ENCODE measurements at regions not wholly inside any gene's neighbourhood (a gene's known extent, or its start where the extent isn't known, plus 50 kb on each side); places are given as distances from the start of the nearest gene placed in this dataset.
"Not testable (repeated sequence)": the region's sequence is repeated elsewhere in the genome, so short reads cannot be mapped to it uniquely, and the experiment has no call there.

DNA sequence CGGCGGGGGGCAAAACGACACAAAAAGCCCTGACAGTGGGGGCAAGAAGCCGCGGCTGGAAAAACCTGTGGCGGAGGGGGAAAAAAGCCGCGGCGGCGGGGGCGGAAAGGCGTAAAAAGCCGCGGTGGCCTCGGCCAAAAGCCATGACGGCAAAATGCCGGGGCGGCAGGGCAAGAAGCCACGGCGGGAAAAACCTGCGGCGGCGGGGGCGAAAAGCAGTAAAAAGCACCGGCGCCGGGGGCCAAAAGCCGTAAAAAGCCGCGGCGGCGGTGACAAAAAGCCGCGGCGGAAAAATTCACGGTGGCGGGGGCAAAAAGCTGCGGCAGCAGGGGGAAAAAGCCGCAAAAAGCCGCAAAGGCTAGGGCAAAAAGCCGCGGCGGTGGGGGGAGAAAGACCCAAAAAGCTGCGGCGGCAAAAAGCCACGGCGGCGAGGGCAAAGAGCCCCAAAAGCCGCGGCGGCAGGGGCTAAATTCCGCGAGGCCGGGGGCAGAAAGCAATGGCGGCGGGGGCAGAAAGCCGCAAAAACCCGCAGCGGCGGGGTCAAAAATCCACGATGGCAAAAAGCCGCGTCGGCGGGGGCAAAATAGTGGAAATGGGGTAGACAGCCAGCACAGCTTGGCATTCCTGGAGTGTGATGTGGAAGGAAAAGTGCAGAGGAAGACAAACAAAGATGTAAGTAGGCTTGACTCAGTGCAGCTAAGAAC is 167.5 kb upstream of the TP53TG3D start:
- H2AFZ ChIP-seq (ENCODE audit: low read depth, low read length); BruUV-seq (replicated peaks): not testable (repeated sequence)

DNA sequence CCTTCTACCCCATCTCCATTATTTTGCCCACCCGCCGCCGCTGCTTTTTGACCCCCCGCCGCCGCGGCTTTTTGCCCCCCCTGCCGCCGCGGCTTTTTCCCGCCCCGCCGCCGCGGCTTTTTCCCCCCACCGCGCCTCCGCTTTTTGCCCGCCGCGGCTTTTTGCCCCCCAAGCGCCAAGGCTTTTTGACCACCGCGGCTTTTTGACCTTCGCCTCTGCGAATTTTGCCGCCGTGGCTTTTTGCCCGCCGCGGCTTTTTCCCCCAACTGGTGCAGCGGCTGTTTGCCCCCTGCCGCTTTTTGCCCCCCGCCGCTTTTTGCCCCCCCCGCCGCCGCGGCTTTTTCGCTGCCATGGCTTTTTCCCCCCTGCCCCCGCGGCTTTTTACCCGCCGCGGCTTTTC is 137.5 kb upstream of the TP53TG3D start:
- FAIRE-seq; H3K9me3 ChIP-seq (replicated peaks; ENCODE audit: control insufficient read depth, insufficient read depth, low read length); BruUV-seq (replicated peaks); H3K9ac ChIP-seq (replicated peaks; ENCODE audit: extremely low read depth, insufficient read depth, low read length); H3K4me1 ChIP-seq (ENCODE audit: control insufficient read depth, extremely low read depth, insufficient read depth, low read length); H3K79me2 ChIP-seq (ENCODE audit: control insufficient read depth, insufficient read depth, low read length); H3K27me3 ChIP-seq (ENCODE audit: control insufficient read depth in 2 of 2, insufficient read depth in 2 of 2, low read length in 2 of 2); DNase-seq (ENCODE audit: low read depth, low spot score); dilution Hi-C loops (cut with MboI; ENCODE audit: extremely low pct_ligation_motif_present, low sequenced_read_pairs); H3K4me2 ChIP-seq (ENCODE audit: insufficient read depth, low read length); intact Hi-C loops (cut with micrococcal nuclease); H3K9me1 ChIP-seq (replicated peaks; ENCODE audit: control insufficient read depth, extremely low read depth, insufficient read depth, low read length); H3K36me3 ChIP-seq (ENCODE audit: control insufficient read depth in 2 of 2, extremely low read depth in 1 of 2, insufficient read depth in 2 of 2, low read length in 2 of 2); CTCF ChIA-PET; H3K27ac ChIP-seq (ENCODE audit: insufficient read depth, low read depth, low read length); POLR2A ChIA-PET; H4K20me1 ChIP-seq (replicated peaks; ENCODE audit: control insufficient read depth, extremely low read depth, insufficient read depth, low read length); H2AFZ ChIP-seq (ENCODE audit: low read depth, low read length): not testable (repeated sequence)
- peak overlapping the region in 1 of 3 experiments; percentile 25 for H3K4me3 ChIP-seq (replicated peaks in 1 of 3; ENCODE audit: insufficient read depth in 1 of 3, low read depth in 1 of 3, low read length in 3 of 3)

More for the DNA sequence above, 167.5 kb upstream of the TP53TG3D start:
- peak overlapping the region in 1 of 3 experiments; percentile 5 for H3K4me3 ChIP-seq (replicated peaks in 1 of 3; ENCODE audit: insufficient read depth in 1 of 3, low read depth in 1 of 3, low read length in 3 of 3)
- H3K9me1 ChIP-seq (replicated peaks; ENCODE audit: control insufficient read depth, extremely low read depth, insufficient read depth, low read length); H3K4me2 ChIP-seq (ENCODE audit: insufficient read depth, low read length); FAIRE-seq; H3K36me3 ChIP-seq (ENCODE audit: control insufficient read depth in 2 of 2, extremely low read depth in 1 of 2, insufficient read depth in 2 of 2, low read length in 2 of 2); H3K9ac ChIP-seq (replicated peaks; ENCODE audit: extremely low read depth, insufficient read depth, low read length); H4K20me1 ChIP-seq (replicated peaks; ENCODE audit: control insufficient read depth, extremely low read depth, insufficient read depth, low read length); CTCF ChIA-PET; DNase-seq (ENCODE audit: low read depth, low spot score); intact Hi-C loops (cut with micrococcal nuclease); H3K27me3 ChIP-seq (ENCODE audit: control insufficient read depth in 2 of 2, insufficient read depth in 2 of 2, low read length in 2 of 2); H3K4me1 ChIP-seq (ENCODE audit: control insufficient read depth, extremely low read depth, insufficient read depth, low read length); H3K27ac ChIP-seq (ENCODE audit: insufficient read depth, low read depth, low read length); dilution Hi-C loops (cut with MboI; ENCODE audit: extremely low pct_ligation_motif_present, low sequenced_read_pairs); POLR2A ChIA-PET; H3K79me2 ChIP-seq (ENCODE audit: control insufficient read depth, insufficient read depth, low read length); H3K9me3 ChIP-seq (replicated peaks; ENCODE audit: control insufficient read depth, insufficient read depth, low read length): not testable (repeated sequence)
- TF ChIP-seq EZH2 (IDR thresholded peaks at IDR 0.05; ENCODE audit: borderline replicate concordance, low read depth, low read length, severe bottlenecking) = peak; percentile 44
